T-cell (primary cell): ENCODE measurements at regions not wholly inside any gene's neighbourhood (a gene's known extent, or its start where the extent isn't known, plus 50 kb on each side); places are given as distances from the start of the nearest gene placed in this dataset.

Source experiments
- ATAC-seq, 4 experiments: fragments of 200-7000 bp in 3 of 4; fragments of 150-1000 bp in 1 of 4; cut with Tn5 transposase; replicated peaks in 1 of 4; 1 replicate in 3 of 4; 2 replicates in 1 of 4; pipeline ENCODE4 v1.10.0; 2021; ENCODE audit warnings: moderate library complexity in 3 of 4, mild to moderate bottlenecking in 2 of 4, moderate number of reproducible peaks in 1 of 4
- CTCF ChIA-PET, 2 donors: fragments of 300-600 bp; sonication (Branson Sonifier 250); formaldehyde crosslinking; loops; one replicate each; lab custom pipeline; 2022; ENCODE audit warnings: antibody characterized with exemption in 2 of 2; lab: Charles Lee
- POLR2A ChIA-PET, 2 donors: fragments of 300-600 bp; sonication (Branson Sonifier 250); formaldehyde crosslinking; loops; one replicate each; lab custom pipeline; 2022; ENCODE audit warnings: antibody characterized with exemption in 2 of 2; lab: Charles Lee
- DNase-seq, 35 experiments: peaks; one replicate each; pipeline versions ENCODE4 v3.0.0 to v3.0.0-alpha.2; 2013 to 2023
- H3K27ac ChIP-seq: one replicate; pipeline ENCODE4 v1.5.1; 2013; ENCODE audit warnings: low read length
- H3K27me3 ChIP-seq, 2 experiments: replicated peaks in 1 of 2; 1 replicate in 1 of 2; 2 replicates in 1 of 2; pipeline versions ENCODE4 v1.6.1 to v1.7.0; 2013; ENCODE audit warnings: low read length in 1 of 2, mixed read lengths in 1 of 2; ENCODE audit not compliant: control insufficient read depth in 2 of 2, insufficient read depth in 2 of 2; ENCODE audit errors: extremely low read depth in 1 of 2
- H3K36me3 ChIP-seq, 2 donors: 1 replicate in 1 of 2; 2 replicates in 1 of 2; pipeline versions ENCODE4 v1.6.1 to v1.7.0; 2013; ENCODE audit warnings: low read length in 1 of 2; ENCODE audit not compliant: control insufficient read depth in 2 of 2, insufficient read depth in 1 of 2; ENCODE audit errors: extremely low read depth in 1 of 2
- H3K4me1 ChIP-seq, 2 experiments: 1 replicate in 1 of 2; 2 replicates in 1 of 2; pipeline versions ENCODE4 v1.6.1 to v1.7.0; 2013; ENCODE audit warnings: low read length in 2 of 2, mixed read lengths in 1 of 2; ENCODE audit not compliant: insufficient read depth in 2 of 2, control insufficient read depth in 1 of 2; ENCODE audit errors: extremely low read depth in 1 of 2
- H3K4me3 ChIP-seq, 2 donors: 1 replicate in 1 of 2; 2 replicates in 1 of 2; pipeline versions ENCODE4 v1.5.1 to v1.7.0; 2013; ENCODE audit warnings: mild to moderate bottlenecking in 2 of 2, low read length in 1 of 2, moderate library complexity in 1 of 2; ENCODE audit not compliant: control insufficient read depth in 1 of 2; ENCODE audit errors: extremely low read depth in 1 of 2
- H3K9me3 ChIP-seq: 2 replicates; pipeline ENCODE4 v1.7.0; 2013
- H3K27ac Mint-ChIP-seq, 2 donors: one replicate each; pipeline ENCODE4 v1.8.0; 2020 to 2021; ENCODE audit warnings: mild to moderate bottlenecking in 2 of 2, mixed read lengths in 2 of 2
- H3K27me3 Mint-ChIP-seq, 2 donors: one replicate each; pipeline ENCODE4 v1.8.0; 2021 to 2022; ENCODE audit warnings: mixed read lengths in 2 of 2
- H3K36me3 Mint-ChIP-seq: one replicate; pipeline ENCODE4 v1.8.0; 2021; ENCODE audit warnings: mixed read lengths
- H3K4me1 Mint-ChIP-seq, 3 donors: one replicate each; pipeline ENCODE4 v1.8.0; 2020 to 2022; ENCODE audit warnings: mixed read lengths in 3 of 3, mild to moderate bottlenecking in 1 of 3
- H3K4me3 Mint-ChIP-seq, 3 donors: one replicate each; pipeline ENCODE4 v1.8.0; 2020 to 2022; ENCODE audit warnings: mild to moderate bottlenecking in 3 of 3, mixed read lengths in 3 of 3, moderate library complexity in 3 of 3
- H3K9me3 Mint-ChIP-seq, 3 donors: one replicate each; pipeline ENCODE4 v1.8.0; 2020 to 2022; ENCODE audit warnings: mixed read lengths in 3 of 3
- WGBS: methylation state at CpG from one replicate; pipeline ENCODE4 v1.1.5; 2013; ENCODE audit warnings: missing lambda C conversion rate; ENCODE audit not compliant: insufficient coverage; 5-methylcytosine and 5-hydroxymethylcytosine counted together

DNA sequence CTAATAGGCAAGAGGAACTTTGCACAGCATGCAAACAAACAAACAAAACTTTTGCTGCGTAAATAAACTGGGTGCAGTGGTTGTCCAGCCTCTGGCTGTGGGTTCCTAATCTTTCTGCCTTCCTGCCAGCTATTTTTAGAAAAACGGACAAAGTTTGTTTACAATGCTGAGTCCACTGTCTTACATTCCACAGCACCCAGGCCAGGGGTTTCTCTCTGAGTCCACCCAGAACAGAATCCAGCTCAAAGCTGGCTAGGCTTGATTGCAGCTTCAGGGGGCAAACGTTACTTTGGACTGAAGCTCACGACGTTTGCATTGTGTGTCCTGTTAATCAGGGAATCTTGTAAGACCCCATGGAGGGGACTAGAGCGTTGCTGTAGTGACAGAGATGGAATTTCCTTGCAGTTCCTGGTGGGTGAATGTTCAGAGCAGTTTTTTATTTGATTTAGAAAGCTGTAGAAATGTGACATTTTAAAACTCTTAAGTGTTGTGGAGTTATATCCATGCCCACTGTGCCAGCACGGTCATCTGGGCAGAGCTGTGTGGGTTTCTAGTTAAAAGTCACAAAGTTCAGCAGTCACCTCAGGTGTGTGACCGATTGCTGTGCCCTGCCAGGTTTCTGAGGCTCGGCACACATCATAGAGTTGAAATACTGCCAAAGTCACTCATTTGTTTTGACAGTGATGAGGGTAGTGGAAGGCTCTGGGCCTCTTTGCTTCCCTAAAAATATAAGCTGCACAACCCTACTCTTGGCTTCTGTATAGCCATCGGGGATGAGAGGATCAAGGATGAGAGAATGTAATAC lies 247.0 kb downstream of the STK31 start:
- Histone ChIP-seq H3K36me3 (no peaks in the 10 kb centered on the region), H3K4me3 (no peak overlapping the region), H3K9me3 (no peaks in the 10 kb centered on the region), H3K4me1 (no peaks in the 10 kb centered on the region), H3K27ac (no peak overlapping the region), H3K27me3 (peaks cover 0 to 3% of the 10 kb centered on the region in 2 experiments)
- Mint-ChIP-seq H3K27ac (no peak overlapping the region), H3K9me3 (peaks cover 0 to 5% (median 0%) of the 10 kb centered on the region in 3 donors), H3K36me3 (no peaks in the 10 kb centered on the region), H3K4me1 (no peaks in the 10 kb centered on the region), H3K4me3 (no peak overlapping the region), H3K27me3 (peaks cover 0 to 12% of the 10 kb centered on the region in 2 donors)
- ATAC-seq (no peak), DNase-seq (no peak)
- POLR2A ChIA-PET: interaction anchor here in 1 of 2 donors (0.5 kb wide), 1 partner anchor 10 kb away, joined by 7 read pairs; no protein-coding TSS in a partner anchor
- 67% methylated on average over 8 of the region's 10 CpGs for WGBS
- CTCF ChIA-PET: no interaction called here

DNA sequence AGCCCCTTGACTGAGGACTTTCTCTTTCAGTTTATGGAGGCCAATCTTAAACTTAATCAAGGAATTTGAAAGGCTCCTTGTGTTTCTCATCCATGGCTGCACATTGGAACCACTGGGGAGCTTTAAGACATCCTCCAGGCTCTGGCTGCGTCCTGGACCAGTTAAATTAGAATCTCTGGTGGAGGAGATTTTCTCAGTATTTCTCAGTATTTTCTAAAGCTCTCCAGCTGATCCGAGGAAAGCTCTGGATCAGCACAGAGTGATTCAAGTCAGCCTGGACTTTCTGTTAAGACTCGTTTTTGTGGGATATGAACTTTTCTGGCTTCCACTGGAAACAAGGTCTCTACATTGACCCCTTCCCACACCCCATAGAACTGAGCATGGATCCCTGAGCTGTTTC lies 249.8 kb downstream of the STK31 start:
- H3K4me1 ChIP-seq: no peaks in the 10 kb centered on the region
- H3K27ac ChIP-seq: no peak overlapping the region
- H3K4me3 ChIP-seq: no peak overlapping the region
- Mint-ChIP-seq H3K27me3 (peaks cover 0 to 12% of the 10 kb centered on the region in 2 donors), H3K4me1 (no peaks in the 10 kb centered on the region), H3K27ac (no peak overlapping the region), H3K36me3 (no peaks in the 10 kb centered on the region), H3K4me3 (no peak overlapping the region), H3K9me3 (peaks cover 0 to 5% (median 0%) of the 10 kb centered on the region in 3 donors)
- ATAC-seq (no peak), DNase-seq (no peak)
- H3K36me3 ChIP-seq: no peaks in the 10 kb centered on the region
- peaks cover 0 to 3% of the 10 kb centered on the region in 2 experiments for H3K27me3 ChIP-seq
- no peaks in the 10 kb centered on the region for H3K9me3 ChIP-seq
- no CpG with 5 or more reads among the region's 3 CpGs for WGBS
- CTCF ChIA-PET: no interaction called here
- POLR2A ChIA-PET: no interaction called here

DNA sequence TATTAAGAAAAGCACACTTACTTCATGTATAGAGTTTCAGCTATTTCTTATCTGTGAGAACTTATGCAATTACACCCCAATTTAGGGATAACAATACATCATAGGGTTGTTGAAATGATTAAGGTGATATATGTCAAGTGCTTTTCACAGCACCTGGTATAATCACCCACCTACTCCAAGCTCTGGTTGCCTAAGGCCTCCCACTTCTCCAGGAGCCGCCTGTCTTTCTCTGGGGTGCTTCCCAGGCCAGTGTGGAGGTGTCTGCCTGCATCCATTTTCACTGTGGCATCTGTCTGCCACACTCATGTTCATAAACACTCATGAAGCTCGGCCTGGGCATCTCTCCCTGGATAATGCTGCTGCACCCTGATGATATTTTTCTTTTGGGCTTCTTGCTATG lies 250.3 kb downstream of the STK31 start:
- 30% methylated on average over 2 of the region's 2 CpGs for WGBS
- Mint-ChIP-seq H3K36me3 (no peaks in the 10 kb centered on the region), H3K27ac (no peak overlapping the region), H3K4me1 (no peaks in the 10 kb centered on the region), H3K4me3 (no peak overlapping the region), H3K27me3 (peaks cover 0 to 12% of the 10 kb centered on the region in 2 donors), H3K9me3 (peaks cover 0 to 5% (median 0%) of the 10 kb centered on the region in 3 donors)
- ChIA-PET CTCF (no interaction called here), POLR2A (no interaction called here)
- Histone ChIP-seq H3K4me1 (no peaks in the 10 kb centered on the region), H3K36me3 (no peaks in the 10 kb centered on the region), H3K9me3 (no peaks in the 10 kb centered on the region), H3K27ac (no peak overlapping the region), H3K4me3 (no peak overlapping the region), H3K27me3 (peaks cover 0 to 3% of the 10 kb centered on the region in 2 experiments)
- ATAC-seq: no peak
- DNase-seq: no peak

DNA sequence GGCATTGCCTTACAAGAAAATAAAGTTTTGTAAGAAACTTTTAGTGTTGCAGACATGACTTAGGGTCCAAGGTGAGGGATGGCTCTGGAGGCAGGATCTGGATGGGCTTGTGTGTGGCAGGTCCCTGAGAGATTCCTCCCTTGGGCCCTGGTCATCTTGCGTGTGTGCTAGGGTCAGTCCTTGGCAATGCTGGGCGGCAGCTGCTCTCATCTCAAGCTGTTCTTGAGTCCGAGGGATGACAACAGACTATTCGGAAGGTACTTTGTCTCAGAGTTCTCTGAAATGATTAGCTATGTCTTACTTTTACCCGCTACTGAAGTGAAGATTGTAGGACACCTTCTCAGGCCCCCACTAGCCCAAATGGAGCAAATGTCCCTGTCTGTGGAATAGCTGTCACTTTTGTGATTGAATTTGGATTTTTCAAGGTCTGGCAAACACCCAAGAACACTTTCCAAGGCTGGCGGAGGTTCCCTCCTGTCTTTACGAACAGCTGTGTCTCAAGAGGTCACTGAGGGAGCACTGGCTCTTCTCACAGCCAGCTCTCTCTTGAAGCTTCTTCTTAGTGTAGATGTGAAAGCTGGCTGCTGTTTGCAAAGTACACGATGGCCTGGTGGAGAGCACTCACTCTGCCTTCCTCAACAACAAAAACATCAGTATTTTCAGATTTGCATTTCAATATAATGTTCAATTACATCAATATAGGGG lies 253.6 kb downstream of the STK31 start:
- no peak for DNase-seq
- Histone ChIP-seq H3K27ac (no peak overlapping the region), H3K27me3 (peaks cover 0 to 3% of the 10 kb centered on the region in 2 experiments), H3K9me3 (no peaks in the 10 kb centered on the region), H3K4me1 (no peaks in the 10 kb centered on the region), H3K4me3 (no peak overlapping the region), H3K36me3 (no peaks in the 10 kb centered on the region)
- Mint-ChIP-seq H3K36me3 (no peaks in the 10 kb centered on the region), H3K4me3 (no peak overlapping the region), H3K27ac (no peak overlapping the region), H3K4me1 (no peaks in the 10 kb centered on the region), H3K27me3 (peaks cover 0 to 15% of the 10 kb centered on the region in 2 donors), H3K9me3 (no peaks in the 10 kb centered on the region)
- 74% methylated on average over 2 of the region's 8 CpGs for WGBS
- ChIA-PET CTCF (no interaction called here), POLR2A (no interaction called here)
- no peak for ATAC-seq

DNA sequence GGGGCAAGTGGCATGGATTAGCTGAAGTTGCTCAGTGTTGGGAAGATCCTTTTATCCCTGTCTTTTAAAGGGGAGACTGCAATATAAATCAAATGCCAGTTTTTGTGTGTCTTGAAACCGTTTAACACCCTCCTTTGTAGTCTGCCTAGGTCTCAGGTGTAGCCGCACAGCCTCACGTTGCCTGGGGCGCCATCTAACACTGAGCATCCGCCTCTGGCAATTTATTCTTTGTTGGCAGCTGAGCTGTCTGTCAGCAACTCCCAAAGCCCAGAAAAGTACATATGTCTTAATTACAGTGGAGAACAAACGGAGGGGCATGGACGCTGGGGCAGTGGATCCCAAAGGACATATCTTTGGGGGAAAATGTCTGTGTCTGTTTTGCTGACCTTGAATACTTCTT lies 254.7 kb downstream of the STK31 start:
- Histone ChIP-seq H3K4me1 (no peaks in the 10 kb centered on the region), H3K27me3 (peaks cover 0 to 3% of the 10 kb centered on the region in 2 experiments), H3K27ac (no peak overlapping the region), H3K4me3 (no peak overlapping the region), H3K9me3 (no peaks in the 10 kb centered on the region), H3K36me3 (no peaks in the 10 kb centered on the region)
- Mint-ChIP-seq H3K4me3 (no peak overlapping the region), H3K9me3 (no peaks in the 10 kb centered on the region), H3K27ac (no peak overlapping the region), H3K27me3 (peaks cover 0 to 15% of the 10 kb centered on the region in 2 donors), H3K4me1 (no peaks in the 10 kb centered on the region), H3K36me3 (no peaks in the 10 kb centered on the region)
- WGBS: 92% methylated on average over 6 of the region's 7 CpGs
- no peak for DNase-seq
- ChIA-PET CTCF (no interaction called here), POLR2A (no interaction called here)
- ATAC-seq: no peak

DNA sequence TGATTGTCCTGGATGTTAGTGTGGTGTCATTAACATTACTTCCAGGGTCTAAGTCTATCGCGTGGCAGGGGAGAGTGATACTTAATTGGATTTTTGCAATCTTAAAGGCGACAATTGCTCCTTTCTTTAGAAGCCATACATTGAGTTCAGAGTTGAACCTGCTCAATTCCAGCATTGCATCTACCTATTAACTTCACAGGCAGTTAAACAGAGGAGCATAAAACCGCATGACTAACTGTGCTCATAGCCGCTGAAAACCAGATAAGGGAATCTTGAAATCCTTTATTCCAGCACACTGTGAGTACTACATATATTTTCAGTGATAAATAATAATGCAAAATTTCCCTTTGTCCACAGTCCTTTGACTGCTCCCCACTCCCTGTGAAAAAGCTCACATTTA lies 255.3 kb downstream of the STK31 start:
- no peak overlapping the region for H3K4me3 ChIP-seq
- Mint-ChIP-seq H3K27me3 (peaks cover 0 to 15% of the 10 kb centered on the region in 2 donors), H3K4me3 (no peak overlapping the region), H3K9me3 (no peaks in the 10 kb centered on the region), H3K36me3 (no peaks in the 10 kb centered on the region), H3K4me1 (no peaks in the 10 kb centered on the region), H3K27ac (no peak overlapping the region)
- CTCF ChIA-PET: interaction anchor here in 1 of 2 donors (0.5 kb wide), 1 partner anchor 229 kb away, joined by 3 read pairs; no protein-coding TSS in a partner anchor
- DNase-seq (no peak), ATAC-seq (no peak)
- POLR2A ChIA-PET: no interaction called here
- 80% methylated on average over 1 of the region's 5 CpGs for WGBS
- H3K27me3 ChIP-seq: peaks cover 0 to 3% of the 10 kb centered on the region in 2 experiments
- no peaks in the 10 kb centered on the region for H3K4me1 ChIP-seq
- H3K27ac ChIP-seq: no peak overlapping the region
- H3K36me3 ChIP-seq: no peaks in the 10 kb centered on the region
- H3K9me3 ChIP-seq: no peaks in the 10 kb centered on the region
